PC-9 (cell line): ENCODE measurements at regions not wholly inside any gene's neighbourhood (a gene's known extent, or its start where the extent isn't known, plus 50 kb on each side); places are given as distances from the start of the nearest gene placed in this dataset.

Source experiments
- EZH2 ChIP-seq: fragments of 200-600 bp; sonication (generic); IDR thresholded peaks from 2 replicates; pipeline ENCODE4 v1.8.0; 2017; ENCODE audit warnings: antibody characterized with exemption, low read depth
- TF ChIP-seq, protein P1 (sequence below): fragments of 200-600 bp; sonication (generic); conservative IDR thresholded peaks from 2 replicates; pipeline ENCODE4 v1.6.1; 2017; ENCODE audit warnings: mixed run types, antibody characterized with exemption, mild to moderate bottlenecking, moderate library complexity

DNA sequence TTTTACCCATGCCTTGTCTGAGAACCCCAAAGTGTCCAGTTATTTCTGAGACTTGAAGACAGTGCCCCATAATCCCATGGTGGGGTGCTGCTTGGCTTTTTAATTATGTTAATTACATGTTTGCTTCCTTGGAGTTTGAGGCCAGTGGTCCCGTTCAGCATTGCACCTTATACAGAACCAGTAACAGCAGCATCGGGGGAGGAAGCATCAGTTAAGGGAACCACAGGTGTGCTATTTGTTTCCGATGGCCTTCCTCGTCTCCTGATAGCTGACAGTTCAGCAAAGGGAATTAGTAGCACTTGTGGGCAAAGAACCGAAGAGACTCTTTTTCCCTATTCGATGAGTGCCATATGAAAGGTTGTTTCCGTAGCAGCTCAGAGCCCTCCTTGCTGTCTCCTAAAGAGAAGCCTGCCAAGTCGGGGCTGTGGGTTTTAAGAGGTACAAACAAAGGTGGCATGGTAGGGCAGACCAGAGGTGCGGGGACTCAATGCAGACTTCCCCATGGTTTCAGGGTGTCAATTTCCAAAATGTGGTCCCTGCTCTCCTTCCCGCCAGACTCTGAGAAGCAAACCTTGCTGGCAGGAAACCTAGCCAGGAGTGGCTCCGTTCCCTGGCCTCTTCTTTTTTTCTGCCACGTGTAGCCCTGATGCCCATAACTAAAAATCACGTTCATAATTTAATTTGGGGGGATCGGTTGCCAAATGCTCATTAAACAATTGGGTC lies 225.2 kb upstream of the TSHZ3 start:
- TF ChIP-seq, protein P1, sequence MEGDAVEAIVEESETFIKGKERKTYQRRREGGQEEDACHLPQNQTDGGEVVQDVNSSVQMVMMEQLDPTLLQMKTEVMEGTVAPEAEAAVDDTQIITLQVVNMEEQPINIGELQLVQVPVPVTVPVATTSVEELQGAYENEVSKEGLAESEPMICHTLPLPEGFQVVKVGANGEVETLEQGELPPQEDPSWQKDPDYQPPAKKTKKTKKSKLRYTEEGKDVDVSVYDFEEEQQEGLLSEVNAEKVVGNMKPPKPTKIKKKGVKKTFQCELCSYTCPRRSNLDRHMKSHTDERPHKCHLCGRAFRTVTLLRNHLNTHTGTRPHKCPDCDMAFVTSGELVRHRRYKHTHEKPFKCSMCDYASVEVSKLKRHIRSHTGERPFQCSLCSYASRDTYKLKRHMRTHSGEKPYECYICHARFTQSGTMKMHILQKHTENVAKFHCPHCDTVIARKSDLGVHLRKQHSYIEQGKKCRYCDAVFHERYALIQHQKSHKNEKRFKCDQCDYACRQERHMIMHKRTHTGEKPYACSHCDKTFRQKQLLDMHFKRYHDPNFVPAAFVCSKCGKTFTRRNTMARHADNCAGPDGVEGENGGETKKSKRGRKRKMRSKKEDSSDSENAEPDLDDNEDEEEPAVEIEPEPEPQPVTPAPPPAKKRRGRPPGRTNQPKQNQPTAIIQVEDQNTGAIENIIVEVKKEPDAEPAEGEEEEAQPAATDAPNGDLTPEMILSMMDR: no peak
- no peak for TF ChIP-seq EZH2
